ENCODE measurements at regions not wholly inside any gene's neighbourhood (a gene's known extent, or its start where the extent isn't known, plus 50 kb on each side); places are given as distances from the start of the nearest gene placed in this dataset.

DNA sequence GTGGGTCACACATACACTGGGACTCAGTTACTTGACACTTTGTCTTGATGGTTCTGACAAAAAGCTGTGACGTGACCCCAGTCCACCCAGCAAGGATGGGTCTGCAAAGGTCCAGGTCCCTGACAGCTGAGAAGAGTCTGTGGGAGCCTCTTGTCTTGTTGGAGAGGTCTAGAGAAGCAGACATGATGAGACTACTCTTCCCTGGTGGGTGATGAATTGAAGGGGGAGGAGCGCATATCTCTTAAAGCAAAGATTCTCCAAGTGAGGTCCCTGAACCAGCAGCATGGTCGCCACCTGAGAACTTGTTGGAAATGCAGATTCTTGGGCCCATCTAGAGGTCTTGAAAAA lies 78.5 kb upstream of the MEDAG start:
- no peak for TF ChIP-seq CTCF (IDR thresholded peaks at IDR 0.05)
- no peak for TF ChIP-seq POLR2A (IDR thresholded peaks at IDR 0.05)

Measured in uterus (tissue), 2 donors.